NB4 (cell line): ENCODE measurements at regions not wholly inside any gene's neighbourhood (a gene's known extent, or its start where the extent isn't known, plus 50 kb on each side); places are given as distances from the start of the nearest gene placed in this dataset.

Experiments used
- MYC ChIP-seq: IDR thresholded peaks from 2 replicates; pipeline ENCODE4 v1.6.1; 2011; ENCODE audit warnings: low read depth, low read length
- POLR2A ChIP-seq: IDR thresholded peaks from 2 replicates; pipeline ENCODE4 v1.6.1; 2011; ENCODE audit warnings: mild to moderate bottlenecking; ENCODE audit not compliant: insufficient read length; ENCODE audit errors: extremely low read depth
- TF ChIP-seq, protein P1 (sequence below): IDR thresholded peaks from one replicate; pipeline ENCODE4 v1.5.1; 2012; ENCODE audit warnings: low read depth, low read length

DNA sequence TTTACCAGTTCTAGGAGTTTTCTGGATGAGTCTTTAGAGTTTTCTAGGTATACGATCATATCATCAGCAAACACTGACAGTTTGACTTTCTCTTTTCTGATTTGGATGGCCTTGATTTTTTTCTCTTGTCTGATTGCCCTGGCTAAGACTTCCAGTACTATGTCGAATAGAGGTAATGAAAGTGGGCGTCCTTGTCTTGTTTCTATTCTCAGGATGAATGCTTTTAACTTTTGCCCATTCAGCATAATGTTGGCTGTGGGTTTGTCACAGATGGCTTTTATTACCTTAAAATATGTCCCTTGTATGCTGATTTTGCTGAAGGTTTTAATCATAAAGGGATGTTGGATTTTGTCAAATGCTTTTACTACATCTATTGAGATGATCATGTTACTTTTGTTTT, 223.2 kb upstream of the COBL start:
- TF ChIP-seq, protein P1, sequence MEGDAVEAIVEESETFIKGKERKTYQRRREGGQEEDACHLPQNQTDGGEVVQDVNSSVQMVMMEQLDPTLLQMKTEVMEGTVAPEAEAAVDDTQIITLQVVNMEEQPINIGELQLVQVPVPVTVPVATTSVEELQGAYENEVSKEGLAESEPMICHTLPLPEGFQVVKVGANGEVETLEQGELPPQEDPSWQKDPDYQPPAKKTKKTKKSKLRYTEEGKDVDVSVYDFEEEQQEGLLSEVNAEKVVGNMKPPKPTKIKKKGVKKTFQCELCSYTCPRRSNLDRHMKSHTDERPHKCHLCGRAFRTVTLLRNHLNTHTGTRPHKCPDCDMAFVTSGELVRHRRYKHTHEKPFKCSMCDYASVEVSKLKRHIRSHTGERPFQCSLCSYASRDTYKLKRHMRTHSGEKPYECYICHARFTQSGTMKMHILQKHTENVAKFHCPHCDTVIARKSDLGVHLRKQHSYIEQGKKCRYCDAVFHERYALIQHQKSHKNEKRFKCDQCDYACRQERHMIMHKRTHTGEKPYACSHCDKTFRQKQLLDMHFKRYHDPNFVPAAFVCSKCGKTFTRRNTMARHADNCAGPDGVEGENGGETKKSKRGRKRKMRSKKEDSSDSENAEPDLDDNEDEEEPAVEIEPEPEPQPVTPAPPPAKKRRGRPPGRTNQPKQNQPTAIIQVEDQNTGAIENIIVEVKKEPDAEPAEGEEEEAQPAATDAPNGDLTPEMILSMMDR: no peak
- TF ChIP-seq POLR2A (no peak), MYC (no peak)
